HG02938 (cell line): ENCODE measurements at regions not wholly inside any gene's neighbourhood (a gene's known extent, or its start where the extent isn't known, plus 50 kb on each side); places are given as distances from the start of the nearest gene placed in this dataset.

Experiments used
- ATAC-seq: cut with Tn5 transposase; IDR thresholded peaks from one replicate; pipeline ENCODE4 v1.9.1; 2021; ENCODE audit warnings: mild to moderate bottlenecking, moderate library complexity; ENCODE audit not compliant: unreplicated experiment

DNA sequence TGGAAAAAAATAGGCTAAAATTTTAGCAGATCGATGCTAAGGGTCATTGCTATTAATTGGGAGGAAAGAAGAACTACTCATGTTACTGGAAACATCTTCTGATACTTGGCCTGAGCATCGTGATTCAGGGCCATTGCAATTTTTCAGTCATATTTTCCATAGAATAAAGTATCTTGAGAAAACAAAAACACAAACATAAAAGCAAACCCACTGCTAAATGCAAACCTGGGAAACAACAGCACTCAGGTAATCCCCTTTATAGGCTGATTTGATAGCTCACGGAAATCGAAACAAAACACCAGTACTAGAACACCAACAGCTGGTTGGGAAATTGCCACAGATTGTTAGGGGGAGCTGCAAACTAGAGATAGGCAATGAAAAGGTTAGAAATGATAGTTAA, 172.9 kb upstream of the ESRRG start:
- ATAC-seq = no peak

DNA sequence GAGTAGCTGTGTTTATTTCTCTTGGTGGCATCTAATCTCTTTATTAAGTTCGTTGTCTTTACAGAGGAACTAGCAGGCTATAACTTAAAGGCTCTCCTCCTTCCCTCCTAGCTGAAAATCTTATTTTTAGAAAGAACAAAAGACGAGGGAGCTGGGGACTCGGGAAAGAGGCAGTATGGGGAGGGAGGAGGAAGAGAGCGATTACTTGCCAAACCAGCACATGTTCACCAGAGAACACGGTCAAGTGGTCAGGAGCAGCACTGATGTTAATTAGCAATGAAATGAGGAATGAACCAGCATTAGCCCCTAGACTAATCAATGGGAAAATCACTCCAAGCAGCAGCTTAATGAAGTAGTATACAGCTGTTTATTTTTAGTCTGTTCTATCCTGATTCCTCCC, 171.3 kb upstream of the ESRRG start:
- ATAC-seq = no peak

DNA sequence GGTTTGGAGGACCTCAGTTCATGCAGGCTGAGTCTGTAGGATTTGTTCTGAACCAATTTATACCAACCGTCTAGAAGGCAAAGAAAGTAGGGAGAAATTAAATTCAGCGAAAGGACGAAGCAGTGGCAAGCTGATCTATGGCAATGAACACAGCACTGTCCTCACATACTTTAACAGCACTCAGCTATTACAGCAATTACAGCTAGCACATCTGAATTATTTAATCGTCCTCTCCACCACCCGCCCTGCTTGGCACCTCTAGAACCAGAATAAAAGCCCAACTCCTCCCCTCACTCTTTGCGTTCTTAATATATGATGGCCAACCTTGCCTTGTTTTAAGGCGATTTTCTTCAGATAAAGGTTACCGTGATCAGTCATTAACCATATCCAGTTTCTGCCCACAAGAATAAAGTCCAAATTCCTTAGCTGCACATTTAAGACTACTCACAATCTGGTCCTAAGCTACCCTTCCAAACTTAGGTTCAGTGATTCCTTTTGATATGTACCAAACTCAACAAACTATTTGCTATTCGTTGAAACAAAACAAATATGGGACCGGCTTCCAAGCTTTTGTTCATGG, 169.4 kb upstream of the ESRRG start:
- no peak for ATAC-seq

DNA sequence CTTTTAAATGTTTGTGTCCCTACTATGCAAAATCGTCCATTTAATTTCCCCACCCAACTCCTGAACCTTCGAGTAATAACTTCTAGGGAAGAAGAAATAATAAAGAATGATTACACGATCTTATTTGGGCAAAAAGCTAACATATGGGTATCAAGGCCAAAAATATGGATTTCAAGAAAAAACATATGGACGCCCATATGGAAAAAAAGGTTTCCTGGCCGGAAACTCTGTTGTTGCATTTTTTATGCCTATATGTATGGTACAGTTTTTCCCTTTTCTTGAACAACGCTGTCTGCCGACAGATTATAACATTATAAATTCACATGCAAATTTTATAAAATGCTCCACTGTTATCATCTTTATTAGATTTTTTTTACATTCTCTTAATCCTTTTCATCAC, 167.6 kb upstream of the ESRRG start:
- no peak for ATAC-seq

DNA sequence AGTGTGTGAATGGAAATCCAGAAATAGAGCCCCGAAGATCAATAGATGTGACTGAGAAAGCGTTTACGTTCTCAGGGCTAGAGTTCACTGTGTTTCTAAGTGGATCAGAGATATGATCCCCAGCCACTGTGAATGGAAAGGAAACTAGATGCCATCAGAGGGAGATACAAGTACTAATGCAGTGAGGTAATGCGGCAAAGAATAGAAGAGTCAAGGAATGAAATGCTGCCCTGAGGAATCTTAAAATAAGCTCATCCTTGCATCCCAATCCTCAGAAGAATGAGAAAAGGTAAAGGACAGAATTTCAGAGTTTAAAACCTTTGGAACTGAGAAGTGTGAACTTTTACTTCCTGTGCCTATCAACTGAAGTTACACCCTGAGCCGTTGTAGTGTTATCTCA, 165.5 kb upstream of the ESRRG start:
- no peak for ATAC-seq

DNA sequence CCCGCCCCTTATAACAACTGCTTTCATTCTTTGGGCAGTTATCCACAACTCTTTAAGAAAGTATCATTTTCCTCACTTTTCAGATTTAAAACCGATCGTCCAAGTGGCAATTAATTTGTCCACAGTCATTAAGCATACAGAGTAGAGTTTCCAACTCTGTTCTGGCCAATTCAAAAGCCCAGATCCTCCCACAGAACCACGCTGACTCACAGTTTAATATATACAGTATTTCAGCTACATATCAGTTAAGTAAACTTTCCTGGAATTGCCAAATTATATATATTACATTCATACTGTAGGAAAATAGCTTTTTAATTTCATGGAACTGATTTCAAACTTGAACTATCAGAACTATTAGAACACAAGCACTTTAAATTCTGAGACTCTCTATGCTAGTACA, 163.8 kb upstream of the ESRRG start:
- no peak for ATAC-seq

DNA sequence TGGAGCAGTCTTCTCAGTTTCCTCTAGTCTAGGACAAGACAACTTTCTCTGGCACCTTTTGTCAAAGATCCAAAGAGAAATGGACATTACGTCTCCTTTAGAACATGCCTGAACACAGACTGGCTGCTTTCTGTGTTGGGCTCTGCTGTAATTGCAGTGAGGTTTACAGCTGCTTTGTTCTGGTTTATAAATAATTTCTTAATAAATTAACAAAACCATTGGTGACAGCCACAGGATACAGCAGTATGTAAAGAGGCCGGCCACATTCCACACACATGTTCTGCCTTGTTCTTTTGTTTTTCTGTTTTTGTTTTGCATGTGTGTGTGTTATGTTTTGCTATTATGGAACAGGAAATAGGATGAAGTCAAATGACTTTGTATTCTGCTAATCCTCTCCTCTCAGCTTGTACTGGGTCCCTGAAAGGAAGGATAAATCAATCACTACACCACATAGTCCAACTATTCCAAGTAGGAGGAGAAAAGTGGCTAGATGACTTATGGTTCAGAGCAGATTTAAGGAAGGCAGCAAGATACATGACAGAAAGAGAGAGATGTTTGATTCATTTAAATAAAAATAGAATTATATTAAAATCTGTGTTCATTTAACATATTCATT, 161.5 kb upstream of the ESRRG start:
- ATAC-seq = no peak

DNA sequence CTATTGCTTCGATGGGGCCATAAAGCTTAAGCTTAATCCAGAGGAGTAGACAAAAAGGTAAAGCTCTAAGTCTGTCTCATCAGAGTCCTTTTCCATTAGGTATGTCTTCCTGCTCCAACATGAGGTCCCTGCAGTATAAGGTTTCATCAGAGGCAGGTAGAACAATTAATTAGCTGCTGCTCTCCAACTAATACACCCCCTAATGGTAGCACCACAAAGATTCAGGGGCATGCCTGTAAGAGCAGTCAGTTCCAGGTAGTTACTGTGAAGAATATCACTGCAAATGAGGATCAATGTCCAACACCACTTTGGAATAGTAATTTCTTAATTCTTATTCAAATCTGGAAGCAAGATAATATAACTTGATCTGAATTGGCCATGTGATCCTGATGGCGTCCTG, 160.3 kb upstream of the ESRRG start:
- ATAC-seq = no peak

DNA sequence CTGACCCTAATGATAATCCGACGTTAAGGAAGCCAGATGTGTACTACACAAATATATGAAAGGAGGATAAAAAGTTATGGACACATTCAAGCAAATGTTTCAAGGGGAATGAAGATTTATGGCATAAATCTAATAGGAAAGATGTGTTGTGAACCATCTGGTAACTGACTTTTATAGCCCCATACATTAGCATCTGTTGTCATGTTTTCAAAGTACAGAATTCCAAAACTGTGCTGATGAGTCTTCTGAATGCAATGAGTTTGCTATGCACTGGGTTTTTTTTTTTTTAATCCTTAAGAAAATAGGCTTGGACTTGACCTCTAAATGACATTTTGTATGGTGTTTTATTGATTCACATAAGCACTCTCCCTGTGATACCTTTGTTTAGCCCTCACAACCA, 158.5 kb upstream of the ESRRG start:
- no peak for ATAC-seq

DNA sequence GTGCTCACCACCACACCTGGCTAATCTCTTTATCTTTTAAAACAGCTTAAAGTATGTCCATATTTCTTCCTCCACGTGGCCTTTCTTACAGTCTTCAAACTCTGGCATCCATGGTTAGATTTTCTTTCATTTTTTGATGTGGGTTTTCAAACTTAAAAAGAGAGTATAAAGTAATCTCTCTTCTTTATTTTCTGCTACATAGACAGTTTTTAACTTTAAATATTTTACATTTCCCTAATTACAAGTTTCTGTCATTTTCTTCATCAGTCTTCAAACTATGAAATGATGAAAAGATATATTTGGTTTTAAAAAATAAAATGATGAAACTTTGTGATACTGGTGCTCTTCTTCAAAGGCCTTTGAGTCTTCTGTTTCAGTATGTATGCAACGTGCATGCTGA, 143.5 kb upstream of the ESRRG start:
- no peak for ATAC-seq

DNA sequence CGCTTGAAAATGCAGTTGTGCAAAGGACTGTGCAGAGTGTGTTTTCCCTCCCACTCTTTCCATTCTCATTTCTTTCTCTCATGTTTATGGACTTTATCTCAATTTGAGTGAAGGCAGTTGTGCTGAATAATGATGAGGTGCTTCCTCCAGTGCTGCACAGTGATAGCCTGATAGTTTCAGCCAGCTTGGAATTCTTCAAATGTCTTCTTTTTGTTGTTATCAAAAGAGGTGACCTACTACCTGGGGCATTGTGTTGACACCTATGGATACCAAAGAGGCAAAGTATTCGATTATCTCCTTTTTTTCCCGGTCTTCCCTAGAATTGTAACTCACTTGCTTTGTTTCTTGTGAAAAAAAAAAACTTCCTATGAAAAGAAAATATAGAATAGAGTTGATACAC, 132.6 kb upstream of the ESRRG start:
- ATAC-seq = no peak

DNA sequence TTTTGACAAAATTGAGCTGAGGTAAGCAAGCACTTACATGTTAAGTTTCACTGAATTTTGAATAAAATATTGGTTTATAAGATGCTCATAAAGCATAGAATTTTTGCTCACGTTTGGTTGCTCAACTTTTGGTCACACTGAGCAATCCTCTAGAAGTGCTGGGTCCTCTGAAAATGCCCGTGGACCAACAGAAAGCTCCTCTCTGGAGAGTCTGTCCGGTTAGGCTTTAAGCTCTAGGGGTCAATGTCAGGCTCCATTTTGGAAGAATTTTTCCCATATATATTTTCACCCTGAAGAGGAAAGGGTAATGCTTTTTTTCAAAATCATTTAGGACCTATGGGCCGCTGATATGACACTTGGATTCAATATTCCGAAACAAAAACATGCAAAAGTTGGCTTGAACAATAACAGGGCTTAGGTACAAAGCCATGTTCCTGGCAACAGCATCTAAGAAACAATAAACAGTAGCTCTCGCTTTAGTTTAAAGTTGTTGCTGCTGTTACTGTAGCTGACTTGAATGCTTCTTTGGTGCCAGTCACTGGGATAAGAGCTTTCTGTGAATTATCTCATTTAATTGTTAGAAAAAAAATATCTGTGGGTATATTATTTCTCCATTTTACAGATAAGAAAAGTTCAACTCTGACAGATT, 131.7 kb upstream of the ESRRG start:
- ATAC-seq = no peak

DNA sequence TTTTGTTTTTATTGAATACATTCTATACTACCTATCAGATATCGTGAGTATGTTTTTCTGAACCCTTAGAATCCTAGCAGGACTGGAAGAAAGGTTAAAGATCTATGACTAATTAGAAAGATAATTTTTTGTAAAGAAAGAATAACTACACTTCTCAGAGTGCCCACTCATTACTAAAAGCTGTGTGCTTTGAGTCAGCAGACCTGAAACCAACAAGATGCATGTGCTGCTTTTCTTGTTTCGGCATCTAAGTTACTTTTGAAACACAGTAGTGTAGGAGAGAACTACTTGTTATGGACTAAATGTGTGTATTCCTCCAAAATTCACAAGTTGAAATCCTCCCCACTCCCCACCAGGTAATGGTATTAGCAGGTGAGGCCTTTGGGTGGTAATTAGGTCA, 127.8 kb upstream of the ESRRG start:
- ATAC-seq = peak; percentile 56

DNA sequence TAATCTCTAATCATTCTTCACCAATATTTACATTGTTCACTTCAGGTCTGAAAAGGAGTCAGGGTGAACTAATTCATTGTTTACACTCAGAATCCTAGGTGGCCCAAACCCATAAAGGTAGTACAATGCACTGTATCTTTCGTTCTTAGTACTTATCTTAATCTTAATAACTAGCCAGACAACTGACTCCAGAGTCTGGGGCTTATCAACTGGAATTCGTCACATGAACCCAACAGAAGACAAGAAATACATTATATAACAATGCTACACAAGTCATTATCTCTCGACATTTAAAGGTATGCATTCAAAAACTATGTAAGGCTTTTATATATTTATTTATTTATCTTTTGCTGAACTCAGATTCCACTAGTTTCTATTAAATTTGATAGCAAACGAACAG, 125.9 kb upstream of the ESRRG start:
- no peak for ATAC-seq

DNA sequence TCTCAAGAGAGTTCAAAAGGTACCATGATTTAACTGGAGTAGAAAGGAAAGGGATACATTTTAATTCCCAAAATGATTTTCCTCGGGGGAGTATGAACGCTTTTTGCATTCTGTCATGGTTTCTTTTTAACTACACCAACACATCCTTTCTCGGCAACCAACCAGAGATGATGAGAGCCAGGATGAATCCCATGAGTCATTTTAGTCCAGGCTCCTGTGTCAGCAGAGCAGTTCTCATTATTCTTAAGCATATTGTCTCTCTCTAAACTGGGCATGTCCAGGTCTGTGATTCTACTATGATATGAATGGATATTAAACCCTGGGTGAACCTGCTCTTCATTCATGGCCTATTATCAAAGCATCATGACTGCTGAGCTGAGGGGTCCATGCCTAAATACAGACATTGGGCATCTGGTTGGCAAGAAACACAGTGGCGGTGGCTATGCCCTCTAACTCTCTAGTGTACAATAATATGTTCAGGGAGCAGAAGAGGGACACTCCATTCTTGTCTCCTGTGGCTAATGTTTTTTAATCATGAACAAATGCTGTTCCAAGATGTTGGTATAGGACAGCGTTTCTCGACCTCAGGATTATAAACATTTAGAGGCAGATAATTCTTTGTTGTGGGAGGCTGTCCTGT, 124.3 kb upstream of the ESRRG start:
- no peak for ATAC-seq

DNA sequence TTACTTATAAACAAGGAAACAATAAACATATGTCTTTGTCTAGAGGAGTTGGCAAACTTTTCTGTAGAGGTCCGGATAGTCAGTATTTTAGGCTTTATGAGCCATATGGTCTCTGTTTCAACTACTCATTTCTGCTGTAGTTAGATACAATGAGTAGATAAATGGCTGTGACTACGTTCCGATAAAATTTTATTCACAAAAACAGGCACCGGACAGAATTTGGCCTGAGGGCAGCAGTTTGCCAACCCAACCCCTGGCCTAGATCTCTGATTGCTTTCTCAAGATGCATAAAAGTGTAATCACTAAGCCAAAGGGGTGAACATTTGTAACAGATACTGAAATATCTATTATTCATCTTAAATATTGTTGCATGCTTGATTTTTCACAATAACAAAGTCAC, 123.1 kb upstream of the ESRRG start:
- ATAC-seq = no peak

DNA sequence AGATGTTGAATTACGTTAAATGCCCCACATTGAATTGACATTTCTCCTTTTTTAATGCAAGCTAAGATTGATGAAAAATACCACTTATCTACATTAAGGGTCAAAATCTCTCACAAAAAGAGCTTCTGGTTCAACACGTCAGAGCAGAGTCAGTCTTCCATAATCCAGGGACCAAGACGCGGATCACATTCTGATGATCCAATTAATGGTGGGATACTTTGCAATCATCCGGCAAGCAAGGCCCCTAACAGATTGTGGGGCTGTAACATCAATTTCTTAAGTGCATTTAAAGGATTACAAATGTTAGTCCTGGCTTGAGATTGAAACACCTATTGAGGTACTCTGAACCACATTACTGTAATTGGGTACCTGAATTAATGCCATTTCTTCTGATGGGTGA, 120.2 kb upstream of the ESRRG start:
- no peak for ATAC-seq

DNA sequence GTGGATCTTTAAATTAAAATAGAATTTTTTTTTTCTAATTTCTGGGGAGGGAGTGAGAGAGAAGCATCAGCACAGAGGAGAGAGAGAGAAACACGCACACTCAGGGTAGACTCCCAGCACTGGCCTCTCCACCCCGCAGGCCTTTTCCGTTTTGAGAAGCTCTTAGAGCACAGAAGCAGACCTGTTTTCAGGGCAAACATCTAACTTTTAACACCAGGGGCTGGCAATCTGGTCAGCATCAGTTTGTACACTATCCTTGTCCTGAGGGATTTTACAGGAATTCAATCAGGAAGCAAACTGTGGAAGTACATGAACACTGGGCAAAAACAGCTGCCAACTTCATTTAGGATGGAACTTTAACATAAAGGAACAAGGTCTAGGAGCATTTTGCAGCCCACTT, 117.9 kb upstream of the ESRRG start:
- ATAC-seq = no peak

DNA sequence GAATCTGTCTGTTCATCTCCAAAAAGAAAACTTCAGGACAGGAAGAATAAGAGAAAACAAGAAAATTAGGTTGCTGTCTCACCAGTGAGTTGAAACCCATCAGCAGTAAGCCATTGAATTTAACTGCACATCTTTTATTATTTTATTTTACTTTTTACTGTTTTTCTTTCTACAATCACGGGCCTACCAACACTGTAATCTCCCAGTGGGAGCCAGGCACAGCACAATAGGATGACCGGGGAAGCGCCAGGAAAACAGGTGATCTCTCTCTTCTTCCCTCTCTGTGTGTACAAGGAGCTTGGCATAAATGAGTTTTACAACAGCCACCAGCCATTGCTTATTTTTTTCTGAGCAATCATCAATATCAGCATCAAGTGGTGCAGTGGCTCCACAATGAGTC, 113.1 kb upstream of the ESRRG start:
- no peak for ATAC-seq

DNA sequence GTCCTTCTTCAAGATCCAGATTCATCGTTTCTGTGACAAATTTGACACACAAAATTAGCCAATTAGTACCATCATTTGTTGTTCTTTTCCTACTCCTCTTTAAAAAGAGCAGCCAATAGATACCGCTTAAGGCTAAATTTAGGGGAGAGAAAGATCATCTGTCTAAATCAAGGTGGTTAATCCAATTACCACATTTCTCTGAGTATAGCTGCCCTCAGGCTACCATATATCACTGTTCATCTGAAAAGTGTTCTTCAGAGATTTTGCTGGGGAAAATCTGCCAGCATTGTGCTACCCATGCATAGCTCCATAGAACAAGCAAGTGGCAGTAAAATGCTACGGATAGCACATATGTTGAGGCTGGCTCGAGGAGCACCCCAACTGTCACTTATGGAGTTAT, 110.3 kb upstream of the ESRRG start:
- no peak for ATAC-seq

DNA sequence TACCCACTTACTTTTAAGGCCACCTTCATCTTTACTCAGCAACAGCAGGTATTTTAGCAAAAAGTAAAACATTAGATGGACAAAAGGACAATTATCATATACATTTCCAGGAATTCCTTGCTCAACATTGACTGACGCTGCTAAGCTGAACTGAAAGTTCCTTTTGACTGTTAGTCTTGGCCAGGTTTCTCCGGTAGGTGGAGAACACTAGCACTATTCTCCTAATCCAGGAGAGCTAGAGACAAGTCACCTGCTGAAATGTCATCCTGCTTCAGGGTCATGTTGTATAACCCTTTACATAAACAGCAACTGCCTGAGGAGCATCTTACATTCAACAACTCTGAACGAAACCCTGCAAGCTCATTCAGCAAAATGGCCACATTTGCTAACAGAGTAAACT, 109.0 kb upstream of the ESRRG start:
- no peak for ATAC-seq

DNA sequence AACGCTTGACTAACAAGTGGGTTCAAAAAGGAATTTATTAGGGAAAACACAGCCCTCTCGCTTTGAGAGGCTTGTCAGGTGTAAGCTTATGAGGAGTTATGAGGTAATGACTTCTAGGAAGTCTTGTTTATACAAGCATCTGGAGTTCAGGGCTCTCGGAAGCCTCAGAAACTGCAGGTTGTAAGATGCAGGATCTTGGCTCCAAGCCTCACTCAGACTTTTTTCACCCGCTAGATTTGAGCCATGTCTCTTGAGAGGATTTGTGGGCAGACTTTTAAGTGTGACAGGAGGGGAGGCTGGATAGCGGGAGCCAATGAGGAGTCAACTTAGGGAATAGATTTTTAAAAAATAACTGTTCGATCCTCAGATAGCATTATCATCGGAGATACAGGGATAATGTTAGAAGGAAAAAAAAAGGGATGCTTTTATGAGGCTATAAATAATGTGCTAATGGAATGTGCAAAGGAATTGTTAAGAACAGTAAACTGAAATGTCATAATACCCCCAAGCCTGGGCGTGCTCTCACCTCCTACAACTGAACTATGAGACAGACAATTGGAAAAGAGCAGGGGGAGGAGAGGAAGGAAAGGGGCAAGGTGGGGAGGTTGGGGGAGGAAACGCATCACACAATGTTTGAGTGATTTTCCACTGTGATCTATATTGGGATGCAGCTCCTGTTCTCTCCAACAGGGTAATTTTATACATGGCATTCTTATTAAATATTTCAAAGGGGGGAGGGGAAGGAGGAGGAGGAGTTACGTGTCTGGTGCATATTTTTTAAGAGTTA, 107.4 kb upstream of the ESRRG start:
- ATAC-seq = no peak
